ENCODE measurements at regions not wholly inside any gene's neighbourhood (a gene's known extent, or its start where the extent isn't known, plus 50 kb on each side); places are given as distances from the start of the nearest gene placed in this dataset.

GRCh38 chr13:26941345-26942174, 181.0 kb upstream of the GPR12 start:
- TF ChIP-seq CTCF (IDR thresholded peaks at IDR 0.05; ENCODE audit: low read depth, low read length) (no peak), EZH2phosphoT487 (IDR thresholded peaks at IDR 0.05; ENCODE audit: low read depth) (no peak)

Data from OCI-LY3 (cell line).